LNCaP clone FGC (cell line): ENCODE measurements at regions not wholly inside any gene's neighbourhood (a gene's known extent, or its start where the extent isn't known, plus 50 kb on each side); places are given as distances from the start of the nearest gene placed in this dataset.

Experiments used
- DNase-seq: peaks from one replicate; pipeline ENCODE4 v3.0.0-alpha.2; 2011; ENCODE audit warnings: low read depth
- H3K4me3 ChIP-seq: 2 replicates; pipeline ENCODE4 v1.5.1; 2011; ENCODE audit warnings: mild to moderate bottlenecking, low read depth, low read length, control low read depth
- TF ChIP-seq, protein P1 (sequence below): IDR thresholded peaks from 2 replicates; pipeline ENCODE4 v1.5.1; 2012; ENCODE audit warnings: mild to moderate bottlenecking; ENCODE audit not compliant: control insufficient read depth, insufficient read depth; ENCODE audit errors: extremely low read depth

DNA sequence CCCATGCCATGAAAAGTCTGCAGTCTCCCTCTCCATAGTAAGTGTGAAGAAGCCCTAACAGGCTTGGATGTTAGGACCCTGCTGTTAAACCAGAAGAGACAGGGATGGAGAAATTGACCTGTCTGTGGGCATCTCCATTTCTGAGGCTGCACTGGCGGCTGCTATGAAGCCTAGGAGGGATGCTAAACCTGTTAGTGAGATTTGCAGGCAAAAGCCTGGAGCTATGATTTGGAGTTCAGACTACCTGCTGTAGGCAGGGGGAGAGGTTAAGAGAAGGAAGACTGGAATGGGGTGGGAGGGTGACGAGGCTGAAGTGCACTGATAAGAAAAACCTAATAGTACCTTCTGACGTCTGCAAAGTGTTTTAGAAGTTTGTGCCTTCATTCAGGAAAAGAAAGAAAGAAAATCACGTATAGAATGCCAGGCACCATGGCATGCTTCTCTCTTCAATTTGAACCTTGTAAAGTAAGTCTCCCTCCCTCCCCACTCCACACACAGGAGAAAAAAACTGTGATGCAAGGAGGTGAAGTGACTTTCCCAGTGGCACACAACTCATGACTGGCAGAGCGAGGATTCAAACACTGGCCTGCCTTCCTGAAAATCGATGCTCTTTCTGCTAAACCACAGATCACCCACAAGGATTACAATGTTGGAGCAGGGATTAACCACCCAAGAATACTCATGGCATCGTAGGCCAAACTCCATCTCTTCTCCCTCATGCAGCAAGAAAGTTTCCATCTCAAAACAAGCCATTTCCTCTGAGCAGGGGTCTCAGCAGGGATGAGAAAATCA, 98.5 kb upstream of the PKDCC start:
- DNase-seq: no peak
- TF ChIP-seq, protein P1, sequence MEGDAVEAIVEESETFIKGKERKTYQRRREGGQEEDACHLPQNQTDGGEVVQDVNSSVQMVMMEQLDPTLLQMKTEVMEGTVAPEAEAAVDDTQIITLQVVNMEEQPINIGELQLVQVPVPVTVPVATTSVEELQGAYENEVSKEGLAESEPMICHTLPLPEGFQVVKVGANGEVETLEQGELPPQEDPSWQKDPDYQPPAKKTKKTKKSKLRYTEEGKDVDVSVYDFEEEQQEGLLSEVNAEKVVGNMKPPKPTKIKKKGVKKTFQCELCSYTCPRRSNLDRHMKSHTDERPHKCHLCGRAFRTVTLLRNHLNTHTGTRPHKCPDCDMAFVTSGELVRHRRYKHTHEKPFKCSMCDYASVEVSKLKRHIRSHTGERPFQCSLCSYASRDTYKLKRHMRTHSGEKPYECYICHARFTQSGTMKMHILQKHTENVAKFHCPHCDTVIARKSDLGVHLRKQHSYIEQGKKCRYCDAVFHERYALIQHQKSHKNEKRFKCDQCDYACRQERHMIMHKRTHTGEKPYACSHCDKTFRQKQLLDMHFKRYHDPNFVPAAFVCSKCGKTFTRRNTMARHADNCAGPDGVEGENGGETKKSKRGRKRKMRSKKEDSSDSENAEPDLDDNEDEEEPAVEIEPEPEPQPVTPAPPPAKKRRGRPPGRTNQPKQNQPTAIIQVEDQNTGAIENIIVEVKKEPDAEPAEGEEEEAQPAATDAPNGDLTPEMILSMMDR: no peak
- no peak overlapping the region for H3K4me3 ChIP-seq

DNA sequence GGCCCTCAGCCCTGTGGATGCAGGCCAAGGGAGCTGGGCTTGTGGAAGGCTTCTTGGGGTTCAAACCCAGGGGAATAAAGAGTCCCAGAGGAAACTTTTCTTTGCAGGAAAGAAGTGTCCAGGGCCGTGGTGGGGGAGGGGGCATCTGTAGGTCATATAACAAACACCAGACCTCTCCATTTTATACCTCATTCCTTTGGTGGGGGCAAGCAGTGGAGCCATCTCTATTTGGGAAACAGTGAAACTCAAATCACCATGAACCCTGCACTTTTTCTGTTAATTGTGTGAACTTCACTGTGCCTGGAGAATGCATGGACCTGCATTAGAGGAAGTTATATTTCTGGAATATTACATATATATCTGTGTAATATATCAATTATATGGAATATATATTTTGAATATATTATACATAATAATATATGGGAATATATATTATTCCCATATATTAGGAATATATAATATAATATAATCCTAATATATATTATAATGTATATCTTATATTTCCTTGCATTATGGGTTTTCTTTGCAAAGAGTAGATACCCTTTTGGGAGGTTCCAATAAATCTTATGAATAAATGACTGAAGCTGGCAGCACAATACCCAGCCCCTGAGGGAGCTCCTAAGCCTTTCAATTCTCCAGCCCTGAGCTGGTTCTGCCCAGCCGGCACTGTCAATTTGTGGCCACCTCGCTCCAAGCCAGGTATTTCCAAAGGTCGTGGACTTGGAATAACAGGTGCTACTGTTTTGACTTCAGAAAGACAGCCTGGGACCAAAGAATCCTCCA, 97.7 kb upstream of the PKDCC start:
- H3K4me3 ChIP-seq: no peak overlapping the region
- TF ChIP-seq, protein P1: no peak
- DNase-seq: no peak

DNA sequence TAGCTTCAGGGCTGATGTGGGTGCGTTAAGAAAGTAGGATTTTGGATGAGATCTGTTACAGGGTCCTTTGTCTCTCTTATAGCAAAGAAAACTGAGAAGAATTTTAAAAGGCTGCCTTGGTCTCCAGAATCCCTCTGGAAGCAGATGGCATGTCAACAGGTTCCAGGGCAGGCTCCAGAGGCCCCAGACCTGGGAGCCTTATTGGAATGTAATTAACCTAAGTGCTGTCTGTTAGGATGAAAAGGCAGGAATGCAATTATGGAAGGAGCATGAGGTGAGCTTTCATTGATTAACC, 97.2 kb upstream of the PKDCC start:
- TF ChIP-seq, protein P1: no peak
- DNase-seq: no peak
- H3K4me3 ChIP-seq: no peak overlapping the region

DNA sequence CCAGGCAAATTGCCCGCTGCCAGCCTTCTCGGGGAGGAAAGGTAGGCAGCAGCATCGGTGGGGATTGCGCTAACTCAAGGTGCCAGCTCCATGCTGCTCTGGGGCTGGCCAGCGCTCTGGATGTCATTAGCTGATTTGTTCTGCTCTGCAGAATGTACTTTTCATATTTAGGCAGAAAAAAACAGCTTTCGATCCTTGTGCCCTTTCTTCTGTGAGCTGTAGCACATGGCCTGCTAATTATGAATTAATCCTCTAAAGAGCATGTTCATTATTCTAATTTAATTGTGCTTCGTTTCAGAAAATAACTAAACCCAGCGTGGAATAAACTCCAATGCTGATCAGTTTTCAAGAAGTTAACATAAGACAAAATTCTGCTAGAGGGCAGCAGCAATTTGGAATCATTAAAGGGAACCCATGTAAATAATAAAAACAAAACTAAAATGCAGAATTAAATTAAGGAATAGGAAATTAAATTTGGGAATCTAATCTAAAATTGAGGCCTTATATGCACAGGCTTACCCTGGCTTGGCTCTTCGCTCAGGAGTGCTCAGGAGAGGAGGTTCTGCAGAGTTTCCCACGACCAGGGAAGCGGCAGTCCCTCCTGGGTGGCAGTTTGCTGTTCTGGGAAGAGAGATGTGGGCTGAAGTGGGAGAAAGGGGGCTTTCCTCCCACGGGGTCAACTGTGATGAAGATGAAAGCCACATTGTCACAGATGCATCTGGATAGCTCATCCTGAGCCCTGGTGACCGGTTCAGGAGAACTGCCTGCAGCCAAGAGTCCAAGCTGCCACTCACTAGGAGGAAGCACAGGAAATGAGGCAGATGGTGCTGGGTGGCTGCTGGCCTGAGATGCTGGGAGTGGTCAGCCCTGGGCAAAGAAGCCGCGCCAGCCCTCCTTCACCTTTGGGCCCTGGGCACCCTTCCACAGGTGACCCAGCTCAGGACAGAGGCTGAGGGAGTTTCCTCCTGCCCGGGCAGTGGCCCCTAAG, 93.2 kb upstream of the PKDCC start:
- DNase-seq: no peak

DNA sequence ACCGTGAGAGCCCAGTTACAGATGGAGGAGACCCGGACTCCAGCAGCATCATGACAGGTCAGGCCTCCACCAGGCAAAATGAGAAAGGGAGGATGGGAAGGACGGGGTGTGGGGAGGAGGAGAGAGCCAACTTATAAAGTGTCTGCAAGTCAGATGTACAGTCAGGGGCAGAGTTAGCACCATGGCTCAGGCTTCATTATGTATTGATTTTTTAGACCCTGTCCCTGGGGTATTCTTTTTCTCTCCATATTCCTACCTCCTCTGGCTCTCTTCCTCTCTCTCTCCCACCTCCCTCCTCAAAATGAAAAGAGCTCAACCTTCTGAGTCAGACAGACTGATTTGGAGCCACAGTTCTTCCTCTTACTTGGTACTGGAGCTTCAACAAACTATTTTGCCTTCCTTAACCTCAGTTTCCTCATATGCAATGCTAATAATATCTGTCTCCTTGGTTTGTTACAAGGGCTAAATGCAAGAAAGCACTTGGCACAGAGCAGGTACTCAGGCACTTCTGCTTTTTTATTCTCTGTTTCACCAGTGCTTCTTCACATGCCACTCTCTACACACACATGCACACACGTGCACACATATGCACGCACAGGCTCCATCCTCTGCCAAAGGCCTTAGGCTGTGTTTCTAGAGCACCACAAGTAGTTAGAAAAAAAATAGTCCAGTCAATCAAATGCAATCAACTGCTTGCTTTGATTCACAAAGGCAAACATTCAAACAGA, 92.3 kb upstream of the PKDCC start:
- DNase-seq: no peak
- no peak overlapping the region for H3K4me3 ChIP-seq
- TF ChIP-seq, protein P1: no peak

More for the DNA sequence above, 93.2 kb upstream of the PKDCC start:
- no peak overlapping the region for H3K4me3 ChIP-seq
- TF ChIP-seq, protein P1: no peak

DNA sequence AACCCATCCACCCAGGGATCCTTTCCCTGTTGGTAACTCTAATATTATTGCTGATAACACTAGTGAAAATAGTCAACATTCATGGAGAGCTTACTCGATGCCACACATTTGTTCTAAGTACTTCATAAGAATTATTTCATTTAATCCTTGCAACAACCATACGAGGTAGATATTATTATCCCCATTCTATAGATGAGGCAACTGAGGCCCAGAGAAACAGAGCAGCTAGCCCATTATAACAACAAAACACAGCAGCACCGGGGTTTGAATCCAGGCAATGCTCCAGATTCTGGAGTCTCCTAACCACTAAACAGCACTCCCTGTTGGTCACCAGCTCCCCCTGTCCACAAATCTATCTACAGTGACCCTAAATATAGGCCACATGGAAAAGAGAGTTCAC, 90.4 kb upstream of the PKDCC start:
- H3K4me3 ChIP-seq: no peak overlapping the region
- TF ChIP-seq, protein P1: no peak
- no peak for DNase-seq
